ENCODE measurements at regions not wholly inside any gene's neighbourhood (a gene's known extent, or its start where the extent isn't known, plus 50 kb on each side); places are given as distances from the start of the nearest gene placed in this dataset.

DNA sequence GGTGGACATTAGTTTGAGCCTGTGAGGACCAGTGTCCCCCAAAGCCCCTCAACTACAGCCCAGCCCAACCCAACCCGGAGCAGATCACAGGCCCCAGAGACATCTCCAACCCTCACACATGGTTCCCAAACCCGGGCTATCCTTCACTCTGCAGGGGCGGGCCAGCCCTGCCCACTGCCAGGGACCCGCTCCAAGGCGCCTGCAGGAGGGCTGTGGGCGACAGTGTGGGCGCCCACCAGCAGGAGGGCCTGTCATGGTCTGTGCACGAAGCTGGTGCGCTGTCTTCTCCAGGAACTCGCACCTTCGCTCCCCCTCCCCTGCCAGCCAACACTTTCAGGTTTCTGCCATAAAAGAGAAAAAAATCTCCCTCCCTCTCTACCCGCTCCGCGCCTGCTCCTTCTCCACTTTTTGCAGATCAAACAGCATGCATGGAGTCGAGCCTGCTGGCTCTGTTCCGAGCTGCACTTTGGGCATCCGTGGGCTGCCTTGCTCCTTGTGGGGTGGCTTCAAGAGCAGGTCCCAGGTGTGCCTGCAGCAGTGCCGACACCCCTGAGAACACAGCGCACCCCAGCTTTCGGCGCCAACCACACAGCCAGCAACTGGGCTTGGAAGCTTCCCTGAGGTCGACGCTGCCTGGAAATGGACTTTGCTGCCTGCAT lies 133.7 kb upstream of the PPP1R26 start:
- Histone ChIP-seq H3K27ac (ENCODE audit: low read depth in 1 of 2, low read length in 1 of 2) (no peak overlapping the region), H3K9me3 (ENCODE audit: control insufficient read depth in 2 of 2, insufficient read depth in 1 of 2, low read length in 1 of 2) (no peaks in the 10 kb centered on the region), H3K27me3 (ENCODE audit: control insufficient read depth in 2 of 2, insufficient read depth in 1 of 2, low read length in 1 of 2) (peaks cover 0 to 7% of the 10 kb centered on the region in 2 donors), H3K36me3 (ENCODE audit: control insufficient read depth in 2 of 2, insufficient read depth in 2 of 2, low read length in 1 of 2) (no peaks in the 10 kb centered on the region), H3K4me1 (ENCODE audit: control insufficient read depth in 2 of 2, insufficient read depth in 2 of 2, low read length in 2 of 2) (no peaks in the 10 kb centered on the region), H3K4me3 (ENCODE audit: low read length in 2 of 2) (no peak overlapping the region)
- 84% methylated on average over 23 of the region's 23 CpGs for WGBS
- DNase-seq (ENCODE audit: low read depth in 6 of 9, low spot score in 9 of 9): no peak

GRCh38 chr9:135346438-135347050 lies 133.0 kb upstream of the PPP1R26 start:
- Histone ChIP-seq H3K27me3 (ENCODE audit: control insufficient read depth in 2 of 2, insufficient read depth in 1 of 2, low read length in 1 of 2) (peaks cover 0 to 3% of the 10 kb centered on the region in 2 donors), H3K4me3 (ENCODE audit: low read length in 2 of 2) (no peak overlapping the region), H3K9me3 (ENCODE audit: control insufficient read depth in 2 of 2, insufficient read depth in 1 of 2, low read length in 1 of 2) (no peaks in the 10 kb centered on the region), H3K36me3 (ENCODE audit: control insufficient read depth in 2 of 2, insufficient read depth in 2 of 2, low read length in 1 of 2) (no peaks in the 10 kb centered on the region), H3K4me1 (ENCODE audit: control insufficient read depth in 2 of 2, insufficient read depth in 2 of 2, low read length in 2 of 2) (no peaks in the 10 kb centered on the region), H3K27ac (ENCODE audit: low read depth in 1 of 2, low read length in 1 of 2) (no peak overlapping the region)
- DNase-seq (ENCODE audit: low read depth in 6 of 9, low spot score in 9 of 9): no peak
- 88% methylated on average over 16 of the region's 16 CpGs for WGBS

DNA sequence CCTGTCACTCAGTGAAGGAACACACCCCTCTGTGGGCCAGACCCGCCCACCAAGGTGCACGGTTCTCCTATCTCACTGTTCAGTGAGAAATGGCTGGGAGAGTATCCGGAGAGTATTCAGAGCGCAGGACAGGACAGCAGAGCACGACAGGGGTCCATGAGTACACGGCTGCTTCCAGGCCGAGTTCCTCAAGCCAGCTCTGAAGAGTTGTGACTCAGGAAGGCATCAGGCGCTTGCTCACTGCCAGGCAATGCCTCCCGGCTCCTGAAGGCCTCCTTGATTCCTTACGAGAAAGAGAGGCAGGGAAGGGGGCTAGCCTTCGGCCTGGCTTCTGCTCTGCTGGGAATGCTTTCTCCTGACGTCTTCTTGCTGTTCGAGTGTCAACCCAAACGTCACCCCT lies 132.1 kb upstream of the PPP1R26 start:
- no peak for DNase-seq (ENCODE audit: low read depth in 6 of 9, low spot score in 9 of 9)
- no peak overlapping the region for H3K4me3 ChIP-seq (ENCODE audit: low read length in 2 of 2)
- H3K27me3 ChIP-seq (ENCODE audit: control insufficient read depth in 2 of 2, insufficient read depth in 1 of 2, low read length in 1 of 2): peaks cover 0 to 3% of the 10 kb centered on the region in 2 donors
- no peak overlapping the region for H3K27ac ChIP-seq (ENCODE audit: low read depth in 1 of 2, low read length in 1 of 2)
- 86% methylated on average over 14 of the region's 14 CpGs for WGBS
- H3K4me1 ChIP-seq (ENCODE audit: control insufficient read depth in 2 of 2, insufficient read depth in 2 of 2, low read length in 2 of 2): no peaks in the 10 kb centered on the region
- no peaks in the 10 kb centered on the region for H3K36me3 ChIP-seq (ENCODE audit: control insufficient read depth in 2 of 2, insufficient read depth in 2 of 2, low read length in 1 of 2)
- H3K9me3 ChIP-seq (ENCODE audit: control insufficient read depth in 2 of 2, insufficient read depth in 1 of 2, low read length in 1 of 2): no peaks in the 10 kb centered on the region

DNA sequence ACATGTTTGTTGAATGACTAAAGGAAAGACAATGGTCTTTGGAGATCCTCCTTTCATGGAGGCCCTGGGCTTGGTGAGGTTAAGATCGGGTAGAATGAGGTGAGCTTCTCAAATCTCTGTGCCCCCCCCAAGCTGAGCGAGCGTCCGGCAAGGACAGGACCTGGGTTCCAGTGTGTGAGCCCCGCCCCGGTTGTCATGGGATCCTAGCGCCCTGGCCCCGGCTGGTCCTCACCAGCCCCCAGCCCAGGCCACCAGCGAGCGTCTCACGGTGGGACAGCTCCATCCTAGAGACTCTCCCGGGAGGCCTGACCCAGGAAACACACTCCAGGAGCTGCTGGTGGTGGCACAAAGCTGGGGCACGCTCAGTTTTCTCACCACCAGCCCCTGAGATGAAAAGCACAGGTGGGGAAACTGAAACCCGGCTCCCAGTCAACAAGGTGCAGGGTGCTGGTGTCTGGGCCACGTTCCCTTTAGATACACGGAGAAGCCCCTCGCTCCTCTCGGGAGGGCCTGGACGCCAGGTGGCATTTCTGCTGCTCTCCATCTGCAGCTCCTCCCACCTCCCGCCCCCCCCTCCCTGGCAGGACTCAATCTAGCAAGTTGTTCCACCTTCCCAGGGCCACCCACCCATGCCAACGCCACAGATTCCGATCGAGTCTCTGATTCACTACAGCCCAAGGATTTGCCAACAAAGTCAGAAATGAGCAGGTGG lies 131.3 kb upstream of the PPP1R26 start:
- H3K9me3 ChIP-seq (ENCODE audit: control insufficient read depth in 2 of 2, insufficient read depth in 1 of 2, low read length in 1 of 2): no peaks in the 10 kb centered on the region
- H3K27ac ChIP-seq (ENCODE audit: low read depth in 1 of 2, low read length in 1 of 2): no peak overlapping the region
- no peak overlapping the region for H3K4me3 ChIP-seq (ENCODE audit: low read length in 2 of 2)
- DNase-seq (ENCODE audit: low read depth in 6 of 9, low spot score in 9 of 9): no peak
- peaks cover 0 to 3% of the 10 kb centered on the region in 2 donors for H3K27me3 ChIP-seq (ENCODE audit: control insufficient read depth in 2 of 2, insufficient read depth in 1 of 2, low read length in 1 of 2)
- H3K4me1 ChIP-seq (ENCODE audit: control insufficient read depth in 2 of 2, insufficient read depth in 2 of 2, low read length in 2 of 2): no peaks in the 10 kb centered on the region
- H3K36me3 ChIP-seq (ENCODE audit: control insufficient read depth in 2 of 2, insufficient read depth in 2 of 2, low read length in 1 of 2): no peaks in the 10 kb centered on the region
- 92% methylated on average over 23 of the region's 23 CpGs for WGBS

- no peak for DNase-seq (ENCODE audit: low read depth in 6 of 9, low spot score in 9 of 9)
- WGBS: 93% methylated on average over 9 of the region's 9 CpGs
- Histone ChIP-seq H3K27me3 (ENCODE audit: control insufficient read depth in 2 of 2, insufficient read depth in 1 of 2, low read length in 1 of 2) (peaks cover 0 to 3% of the 10 kb centered on the region in 2 donors), H3K27ac (ENCODE audit: low read depth in 1 of 2, low read length in 1 of 2) (no peak overlapping the region), H3K9me3 (ENCODE audit: control insufficient read depth in 2 of 2, insufficient read depth in 1 of 2, low read length in 1 of 2) (no peaks in the 10 kb centered on the region), H3K36me3 (ENCODE audit: control insufficient read depth in 2 of 2, insufficient read depth in 2 of 2, low read length in 1 of 2) (no peaks in the 10 kb centered on the region), H3K4me3 (ENCODE audit: low read length in 2 of 2) (no peak overlapping the region), H3K4me1 (ENCODE audit: control insufficient read depth in 2 of 2, insufficient read depth in 2 of 2, low read length in 2 of 2) (no peaks in the 10 kb centered on the region)
These were observed 130.8 kb upstream of the PPP1R26 start for GRCh38 chr9:135348788-135349150.

DNA sequence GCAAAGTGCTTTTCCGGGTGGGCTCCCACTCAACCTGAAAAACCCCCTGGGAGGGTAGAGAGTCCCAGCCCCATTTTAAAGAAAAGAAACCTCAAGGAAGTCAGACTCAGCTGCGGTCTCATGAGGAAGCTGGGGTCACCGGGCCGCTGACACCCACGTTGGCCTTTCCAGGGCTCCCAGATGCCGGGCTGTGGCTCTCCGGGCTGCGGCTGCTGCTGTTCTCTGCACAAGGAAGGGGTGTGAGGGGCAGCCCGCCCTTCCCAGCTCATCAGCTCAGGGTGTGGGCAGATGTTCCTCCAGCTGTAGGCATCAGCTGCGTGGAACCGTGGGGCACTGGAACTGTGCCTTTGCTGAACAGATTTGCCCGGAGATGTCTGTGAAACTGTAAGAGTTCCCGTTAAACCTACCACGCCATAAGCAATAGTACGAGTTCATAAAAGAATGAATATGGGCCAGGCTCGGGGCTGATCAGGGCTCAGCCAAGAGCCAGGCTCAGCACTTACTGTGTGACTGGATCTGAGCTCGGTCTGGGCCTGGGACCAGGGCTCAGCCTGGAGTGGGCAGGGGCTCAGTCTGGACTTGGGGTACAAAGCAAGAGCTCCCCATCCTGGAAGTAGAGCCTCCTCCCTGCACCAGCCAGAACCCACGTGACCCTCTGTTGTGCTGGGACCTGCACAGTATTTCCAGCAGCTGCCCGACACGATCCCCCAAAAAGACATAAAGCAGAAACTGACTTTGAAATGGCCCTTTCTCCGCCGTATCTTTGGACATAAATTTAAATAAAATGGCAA lies 130.2 kb upstream of the PPP1R26 start:
- no peak overlapping the region for H3K4me3 ChIP-seq (ENCODE audit: low read length in 2 of 2)
- H3K36me3 ChIP-seq (ENCODE audit: control insufficient read depth in 2 of 2, insufficient read depth in 2 of 2, low read length in 1 of 2): no peaks in the 10 kb centered on the region
- no peak for DNase-seq (ENCODE audit: low read depth in 6 of 9, low spot score in 9 of 9)
- H3K27me3 ChIP-seq (ENCODE audit: control insufficient read depth in 2 of 2, insufficient read depth in 1 of 2, low read length in 1 of 2): no peaks in the 10 kb centered on the region
- H3K9me3 ChIP-seq (ENCODE audit: control insufficient read depth in 2 of 2, insufficient read depth in 1 of 2, low read length in 1 of 2): no peaks in the 10 kb centered on the region
- no peak overlapping the region for H3K27ac ChIP-seq (ENCODE audit: low read depth in 1 of 2, low read length in 1 of 2)
- no peaks in the 10 kb centered on the region for H3K4me1 ChIP-seq (ENCODE audit: control insufficient read depth in 2 of 2, insufficient read depth in 2 of 2, low read length in 2 of 2)
- WGBS: 91% methylated on average over 22 of the region's 22 CpGs

GRCh38 chr9:135350003-135350315 lies 129.6 kb upstream of the PPP1R26 start:
- Histone ChIP-seq H3K27me3 (ENCODE audit: control insufficient read depth in 2 of 2, insufficient read depth in 1 of 2, low read length in 1 of 2) (no peaks in the 10 kb centered on the region), H3K36me3 (ENCODE audit: control insufficient read depth in 2 of 2, insufficient read depth in 2 of 2, low read length in 1 of 2) (no peaks in the 10 kb centered on the region), H3K4me3 (ENCODE audit: low read length in 2 of 2) (no peak overlapping the region), H3K27ac (ENCODE audit: low read depth in 1 of 2, low read length in 1 of 2) (no peak overlapping the region), H3K9me3 (ENCODE audit: control insufficient read depth in 2 of 2, insufficient read depth in 1 of 2, low read length in 1 of 2) (no peaks in the 10 kb centered on the region), H3K4me1 (ENCODE audit: control insufficient read depth in 2 of 2, insufficient read depth in 2 of 2, low read length in 2 of 2) (no peaks in the 10 kb centered on the region)
- 95% methylated on average over 12 of the region's 12 CpGs for WGBS
- no peak for DNase-seq (ENCODE audit: low read depth in 6 of 9, low spot score in 9 of 9)

DNA sequence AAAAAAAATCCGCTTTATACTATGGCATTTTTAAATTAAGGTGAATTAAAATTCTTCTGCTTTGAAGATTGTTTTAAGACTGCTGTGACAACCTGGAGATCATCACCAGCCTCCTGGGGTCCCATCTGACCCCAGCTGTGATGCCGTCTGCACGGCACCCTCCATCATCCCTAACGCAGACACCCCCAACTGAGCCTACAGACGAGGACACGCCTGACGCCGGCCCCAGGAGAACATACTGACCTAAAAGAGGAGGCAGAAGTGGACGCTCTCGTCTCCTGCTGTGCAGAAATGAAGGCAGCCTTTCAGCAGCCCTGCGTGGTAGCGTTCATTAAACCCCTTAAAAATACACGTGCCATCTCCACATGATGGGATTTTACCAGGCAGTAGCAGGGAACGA lies 125.6 kb upstream of the PPP1R26 start:
- no peak for DNase-seq (ENCODE audit: low read depth in 6 of 9, low spot score in 9 of 9)
- no peak overlapping the region for H3K27ac ChIP-seq (ENCODE audit: low read depth in 1 of 2, low read length in 1 of 2)
- H3K4me3 ChIP-seq (ENCODE audit: low read length in 2 of 2): no peak overlapping the region
- no peaks in the 10 kb centered on the region for H3K36me3 ChIP-seq (ENCODE audit: control insufficient read depth in 2 of 2, insufficient read depth in 2 of 2, low read length in 1 of 2)
- H3K27me3 ChIP-seq (ENCODE audit: control insufficient read depth in 2 of 2, insufficient read depth in 1 of 2, low read length in 1 of 2): no peaks in the 10 kb centered on the region
- H3K4me1 ChIP-seq (ENCODE audit: control insufficient read depth in 2 of 2, insufficient read depth in 2 of 2, low read length in 2 of 2): no peaks in the 10 kb centered on the region
- H3K9me3 ChIP-seq (ENCODE audit: control insufficient read depth in 2 of 2, insufficient read depth in 1 of 2, low read length in 1 of 2): no peaks in the 10 kb centered on the region
- 96% methylated on average over 14 of the region's 14 CpGs for WGBS

GRCh38 chr9:135355521-135356011 lies 124.0 kb upstream of the PPP1R26 start:
- H3K36me3 ChIP-seq (ENCODE audit: control insufficient read depth in 2 of 2, insufficient read depth in 2 of 2, low read length in 1 of 2): no peaks in the 10 kb centered on the region
- no peaks in the 10 kb centered on the region for H3K9me3 ChIP-seq (ENCODE audit: control insufficient read depth in 2 of 2, insufficient read depth in 1 of 2, low read length in 1 of 2)
- no peak for DNase-seq (ENCODE audit: low read depth in 6 of 9, low spot score in 9 of 9)
- 90% methylated on average over 19 of the region's 19 CpGs for WGBS
- H3K4me3 ChIP-seq (ENCODE audit: low read length in 2 of 2): no peak overlapping the region
- no peaks in the 10 kb centered on the region for H3K27me3 ChIP-seq (ENCODE audit: control insufficient read depth in 2 of 2, insufficient read depth in 1 of 2, low read length in 1 of 2)
- H3K27ac ChIP-seq (ENCODE audit: low read depth in 1 of 2, low read length in 1 of 2): no peak overlapping the region
- H3K4me1 ChIP-seq (ENCODE audit: control insufficient read depth in 2 of 2, insufficient read depth in 2 of 2, low read length in 2 of 2): no peaks in the 10 kb centered on the region

Data from thymus (tissue), 11 donors.